ENCODE measurements at regions not wholly inside any gene's neighbourhood (a gene's known extent, or its start where the extent isn't known, plus 50 kb on each side); places are given as distances from the start of the nearest gene placed in this dataset.

DNA sequence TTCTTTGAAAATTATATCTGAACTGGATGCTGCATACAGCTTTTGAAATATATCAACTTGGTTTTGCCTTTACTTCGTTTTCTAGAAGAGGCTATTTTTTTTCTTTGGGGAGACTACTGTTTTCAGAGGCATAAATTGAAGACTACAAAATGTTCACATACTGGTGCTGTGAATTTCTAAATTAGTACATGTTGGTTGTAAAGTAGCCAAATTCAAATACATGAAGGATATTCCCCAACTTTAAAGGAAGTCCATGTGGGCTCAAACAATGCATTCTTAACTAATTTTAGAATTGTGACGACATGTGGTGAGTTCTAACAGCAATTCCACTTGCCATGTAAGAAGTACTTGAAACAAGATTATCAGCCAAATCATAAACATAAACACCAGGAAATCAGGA is 295.7 kb downstream of the TUSC7 start:
- TF ChIP-seq POLR2A (IDR thresholded peaks at IDR 0.05), result no peak
- TF ChIP-seq, protein P1, sequence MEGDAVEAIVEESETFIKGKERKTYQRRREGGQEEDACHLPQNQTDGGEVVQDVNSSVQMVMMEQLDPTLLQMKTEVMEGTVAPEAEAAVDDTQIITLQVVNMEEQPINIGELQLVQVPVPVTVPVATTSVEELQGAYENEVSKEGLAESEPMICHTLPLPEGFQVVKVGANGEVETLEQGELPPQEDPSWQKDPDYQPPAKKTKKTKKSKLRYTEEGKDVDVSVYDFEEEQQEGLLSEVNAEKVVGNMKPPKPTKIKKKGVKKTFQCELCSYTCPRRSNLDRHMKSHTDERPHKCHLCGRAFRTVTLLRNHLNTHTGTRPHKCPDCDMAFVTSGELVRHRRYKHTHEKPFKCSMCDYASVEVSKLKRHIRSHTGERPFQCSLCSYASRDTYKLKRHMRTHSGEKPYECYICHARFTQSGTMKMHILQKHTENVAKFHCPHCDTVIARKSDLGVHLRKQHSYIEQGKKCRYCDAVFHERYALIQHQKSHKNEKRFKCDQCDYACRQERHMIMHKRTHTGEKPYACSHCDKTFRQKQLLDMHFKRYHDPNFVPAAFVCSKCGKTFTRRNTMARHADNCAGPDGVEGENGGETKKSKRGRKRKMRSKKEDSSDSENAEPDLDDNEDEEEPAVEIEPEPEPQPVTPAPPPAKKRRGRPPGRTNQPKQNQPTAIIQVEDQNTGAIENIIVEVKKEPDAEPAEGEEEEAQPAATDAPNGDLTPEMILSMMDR (IDR thresholded peaks at IDR 0.05 in 4 of 5, conservative IDR thresholded peaks at IDR 0.05 in 1 of 5), result no peak

Measured in gastrocnemius medialis (tissue), 4 donors.